HG03097 (cell line): ENCODE measurements at regions not wholly inside any gene's neighbourhood (a gene's known extent, or its start where the extent isn't known, plus 50 kb on each side); places are given as distances from the start of the nearest gene placed in this dataset.
A peak's percentile ranks its signal among the peaks of the same experiment; 100 is the strongest.
"Not testable (repeated sequence)": the region's sequence is repeated elsewhere in the genome, so short reads cannot be mapped to it uniquely, and the experiment has no call there.

Source experiments
- ATAC-seq: cut with Tn5 transposase; IDR thresholded peaks from one replicate; pipeline ENCODE4 v1.9.1; 2021; ENCODE audit not compliant: unreplicated experiment, low FRiP score

GRCh38 chr5:7263398-7264015 is 132.4 kb upstream of the ADCY2 start:
- ATAC-seq, result not testable (repeated sequence)

- ATAC-seq, result not testable (repeated sequence)
Observed at GRCh38 chr5:7265776-7266175, 130.2 kb upstream of the ADCY2 start.

- ATAC-seq, result not testable (repeated sequence)
Observed at GRCh38 chr5:7268722-7269121, 127.2 kb upstream of the ADCY2 start.

GRCh38 chr5:7269591-7270274 is 126.2 kb upstream of the ADCY2 start:
- no peak for ATAC-seq

- ATAC-seq, result no peak
Observed at GRCh38 chr5:7271435-7272084, 124.4 kb upstream of the ADCY2 start.

GRCh38 chr5:7272408-7272965 is 123.5 kb upstream of the ADCY2 start:
- ATAC-seq, result no peak

- ATAC-seq, result no peak
Observed at GRCh38 chr5:7274203-7274602, 121.7 kb upstream of the ADCY2 start.

GRCh38 chr5:7289634-7290033 is 106.3 kb upstream of the ADCY2 start:
- not testable (repeated sequence) for ATAC-seq

GRCh38 chr5:7297821-7298220 is 98.1 kb upstream of the ADCY2 start:
- not testable (repeated sequence) for ATAC-seq

- not testable (repeated sequence) for ATAC-seq
Observed at GRCh38 chr5:7299731-7300130, 96.2 kb upstream of the ADCY2 start.

- peak; percentile 63 for ATAC-seq
Observed at GRCh38 chr5:7305000-7305674, 90.8 kb upstream of the ADCY2 start.

GRCh38 chr5:7306556-7306955 is 89.4 kb upstream of the ADCY2 start:
- ATAC-seq, result not testable (repeated sequence)

- ATAC-seq, result not testable (repeated sequence)
Observed at GRCh38 chr5:7307709-7308108, 88.2 kb upstream of the ADCY2 start.

GRCh38 chr5:7309715-7310114 is 86.2 kb upstream of the ADCY2 start:
- not testable (repeated sequence) for ATAC-seq

- not testable (repeated sequence) for ATAC-seq
Observed at GRCh38 chr5:7310656-7311055, 85.3 kb upstream of the ADCY2 start.

GRCh38 chr5:7315118-7315517 is 80.8 kb upstream of the ADCY2 start:
- no peak for ATAC-seq

GRCh38 chr5:7317751-7318150 is 78.2 kb upstream of the ADCY2 start:
- ATAC-seq, result no peak

GRCh38 chr5:7320701-7321301 is 75.1 kb upstream of the ADCY2 start:
- no peak for ATAC-seq

GRCh38 chr5:7321724-7322123 is 74.2 kb upstream of the ADCY2 start:
- no peak for ATAC-seq

- no peak for ATAC-seq
Observed at GRCh38 chr5:7324919-7325318, 71.0 kb upstream of the ADCY2 start.
